ENCODE measurements at regions not wholly inside any gene's neighbourhood (a gene's known extent, or its start where the extent isn't known, plus 50 kb on each side); places are given as distances from the start of the nearest gene placed in this dataset.

GRCh38 chr13:80217614-80218456, 123.1 kb downstream of the SPRY2 start:
- Mint-ChIP-seq H3K4me3 (no peak overlapping the region), H3K27me3 (no peaks in the 10 kb centered on the region), H3K4me1 (no peaks in the 10 kb centered on the region), H3K36me3 (no peaks in the 10 kb centered on the region), H3K27ac (no peak overlapping the region), H3K9me3 (no peaks in the 10 kb centered on the region)
- POLR2A ChIA-PET: no interaction called here
- ATAC-seq (ENCODE audit: low read depth): no peak
- no peak for DNase-seq

- H3K27ac Mint-ChIP-seq: no peak overlapping the region
- POLR2A ChIA-PET: no interaction called here
- no peak overlapping the region for H3K4me3 Mint-ChIP-seq
- H3K9me3 Mint-ChIP-seq: no peaks in the 10 kb centered on the region
- no peaks in the 10 kb centered on the region for H3K36me3 Mint-ChIP-seq
- ATAC-seq (ENCODE audit: low read depth) (no peak), DNase-seq (no peak)
- no peaks in the 10 kb centered on the region for H3K27me3 Mint-ChIP-seq
- H3K4me1 Mint-ChIP-seq: no peaks in the 10 kb centered on the region
These were observed 125.6 kb downstream of the SPRY2 start for GRCh38 chr13:80215368-80215767.

GRCh38 chr13:80214521-80214991, 126.4 kb downstream of the SPRY2 start:
- no peak for ATAC-seq (ENCODE audit: low read depth)
- no peaks in the 10 kb centered on the region for H3K4me1 Mint-ChIP-seq

GRCh38 chr13:80214050-80214449, 126.9 kb downstream of the SPRY2 start:
- H3K4me1 Mint-ChIP-seq: no peaks in the 10 kb centered on the region
- no peak overlapping the region for H3K27ac Mint-ChIP-seq
- POLR2A ChIA-PET: no interaction called here
- H3K36me3 Mint-ChIP-seq: no peaks in the 10 kb centered on the region
- DNase-seq: no peak
- H3K9me3 Mint-ChIP-seq: no peaks in the 10 kb centered on the region
- no peak for ATAC-seq (ENCODE audit: low read depth)
- no peaks in the 10 kb centered on the region for H3K27me3 Mint-ChIP-seq
- no peak overlapping the region for H3K4me3 Mint-ChIP-seq

More at GRCh38 chr13:80214521-80214991, 126.4 kb downstream of the SPRY2 start:
- Mint-ChIP-seq H3K9me3 (no peaks in the 10 kb centered on the region), H3K36me3 (no peaks in the 10 kb centered on the region), H3K4me3 (no peak overlapping the region), H3K27me3 (no peaks in the 10 kb centered on the region), H3K27ac (no peak overlapping the region)
- no peak for DNase-seq
- POLR2A ChIA-PET: no interaction called here

GRCh38 chr13:80213201-80213600, 127.7 kb downstream of the SPRY2 start:
- no peaks in the 10 kb centered on the region for H3K36me3 Mint-ChIP-seq
- no peaks in the 10 kb centered on the region for H3K27me3 Mint-ChIP-seq
- DNase-seq: no peak
- no peak overlapping the region for H3K4me3 Mint-ChIP-seq
- no peak overlapping the region for H3K27ac Mint-ChIP-seq
- no peaks in the 10 kb centered on the region for H3K9me3 Mint-ChIP-seq
- POLR2A ChIA-PET: no interaction called here
- no peaks in the 10 kb centered on the region for H3K4me1 Mint-ChIP-seq
- ATAC-seq (ENCODE audit: low read depth): no peak

- POLR2A ChIA-PET: no interaction called here
- Mint-ChIP-seq H3K4me1 (no peaks in the 10 kb centered on the region), H3K4me3 (no peak overlapping the region), H3K27me3 (no peaks in the 10 kb centered on the region), H3K36me3 (no peaks in the 10 kb centered on the region), H3K9me3 (peaks cover under 1% of the 10 kb centered on the region), H3K27ac (no peak overlapping the region)
- no peak for DNase-seq
- no peak for ATAC-seq (ENCODE audit: low read depth)
These were observed 129.4 kb downstream of the SPRY2 start for GRCh38 chr13:80211566-80211965.

- no peak overlapping the region for H3K4me3 Mint-ChIP-seq
- H3K9me3 Mint-ChIP-seq: peaks cover 2% of the 10 kb centered on the region
- DNase-seq: no peak
- H3K4me1 Mint-ChIP-seq: no peaks in the 10 kb centered on the region
- no peak for ATAC-seq (ENCODE audit: low read depth)
- no peaks in the 10 kb centered on the region for H3K36me3 Mint-ChIP-seq
- POLR2A ChIA-PET: no interaction called here
- H3K27ac Mint-ChIP-seq: no peak overlapping the region
- H3K27me3 Mint-ChIP-seq: no peaks in the 10 kb centered on the region
These were observed 136.3 kb downstream of the SPRY2 start for GRCh38 chr13:80204642-80205041.

GRCh38 chr13:80203496-80203895, 137.4 kb downstream of the SPRY2 start:
- H3K4me3 Mint-ChIP-seq: no peak overlapping the region
- H3K27me3 Mint-ChIP-seq: no peaks in the 10 kb centered on the region

GRCh38 chr13:80201694-80202468, 139.0 kb downstream of the SPRY2 start:
- no peaks in the 10 kb centered on the region for H3K27me3 Mint-ChIP-seq
- POLR2A ChIA-PET: no interaction called here

More at GRCh38 chr13:80203496-80203895, 137.4 kb downstream of the SPRY2 start:
- Mint-ChIP-seq H3K27ac (no peak overlapping the region), H3K36me3 (no peaks in the 10 kb centered on the region), H3K9me3 (peaks cover 2% of the 10 kb centered on the region), H3K4me1 (no peaks in the 10 kb centered on the region)
- ATAC-seq (ENCODE audit: low read depth): no peak
- POLR2A ChIA-PET: no interaction called here
- DNase-seq: no peak

GRCh38 chr13:80199585-80200292, 141.2 kb downstream of the SPRY2 start:
- ATAC-seq (ENCODE audit: low read depth) (no peak), DNase-seq (no peak)
- Mint-ChIP-seq H3K4me1 (no peaks in the 10 kb centered on the region), H3K36me3 (no peaks in the 10 kb centered on the region), H3K27ac (no peak overlapping the region), H3K4me3 (no peak overlapping the region), H3K9me3 (no peaks in the 10 kb centered on the region), H3K27me3 (no peaks in the 10 kb centered on the region)
- POLR2A ChIA-PET: no interaction called here

More at GRCh38 chr13:80201694-80202468, 139.0 kb downstream of the SPRY2 start:
- ATAC-seq (ENCODE audit: low read depth) (no peak), DNase-seq (no peak)
- no peaks in the 10 kb centered on the region for H3K4me1 Mint-ChIP-seq
- H3K27ac Mint-ChIP-seq: no peak overlapping the region
- peaks cover 2% of the 10 kb centered on the region for H3K9me3 Mint-ChIP-seq
- H3K4me3 Mint-ChIP-seq: no peak overlapping the region
- no peaks in the 10 kb centered on the region for H3K36me3 Mint-ChIP-seq

GRCh38 chr13:80199067-80199466, 141.9 kb downstream of the SPRY2 start:
- no peak overlapping the region for H3K27ac Mint-ChIP-seq
- DNase-seq: no peak
- H3K9me3 Mint-ChIP-seq: no peaks in the 10 kb centered on the region
- no peaks in the 10 kb centered on the region for H3K27me3 Mint-ChIP-seq
- H3K4me1 Mint-ChIP-seq: no peaks in the 10 kb centered on the region
- POLR2A ChIA-PET: no interaction called here
- H3K36me3 Mint-ChIP-seq: no peaks in the 10 kb centered on the region
- H3K4me3 Mint-ChIP-seq: no peak overlapping the region
- ATAC-seq (ENCODE audit: low read depth): no peak

- DNase-seq: no peak
- no peaks in the 10 kb centered on the region for H3K4me1 Mint-ChIP-seq
- no peaks in the 10 kb centered on the region for H3K36me3 Mint-ChIP-seq
- no peaks in the 10 kb centered on the region for H3K9me3 Mint-ChIP-seq
- no peak for ATAC-seq (ENCODE audit: low read depth)
- H3K27me3 Mint-ChIP-seq: no peaks in the 10 kb centered on the region
- POLR2A ChIA-PET: no interaction called here
- H3K27ac Mint-ChIP-seq: no peak overlapping the region
- no peak overlapping the region for H3K4me3 Mint-ChIP-seq
These were observed 144.2 kb downstream of the SPRY2 start for GRCh38 chr13:80196756-80197155.

GRCh38 chr13:80195649-80196048, 145.3 kb downstream of the SPRY2 start:
- Mint-ChIP-seq H3K36me3 (no peaks in the 10 kb centered on the region), H3K4me1 (no peaks in the 10 kb centered on the region), H3K9me3 (no peaks in the 10 kb centered on the region), H3K4me3 (no peak overlapping the region), H3K27ac (no peak overlapping the region), H3K27me3 (no peaks in the 10 kb centered on the region)
- DNase-seq: no peak
- POLR2A ChIA-PET: no interaction called here
- ATAC-seq (ENCODE audit: low read depth): no peak

All from activated naive CD8-positive, alpha-beta T cell treated with anti-CD3 and anti-CD28 coated beads, Interleukin-2, amount 10 ng/mL, durations not matched to agents 7 days and 5 days (primary cell).